ENCODE measurements at regions not wholly inside any gene's neighbourhood (a gene's known extent, or its start where the extent isn't known, plus 50 kb on each side); places are given as distances from the start of the nearest gene placed in this dataset.

GRCh38 chr3:28646435-28646834, 297.8 kb upstream of the AZI2 start:
- H3K9me2 ChIP-seq (replicated peaks; ENCODE audit: insufficient read depth, low read length) = peaks cover 5% of the 10 kb centered on the region; the same call in 1 of the 2 replicates
- DNase-seq = no peak
- H2AFZ ChIP-seq (ENCODE audit: low read length) = no peak overlapping the region
- H3K4me2 ChIP-seq (ENCODE audit: low read depth, low read length) = no peak overlapping the region
- H3K36me3 ChIP-seq (replicated peaks; ENCODE audit: insufficient read depth, low read length) = no peaks in the 10 kb centered on the region
- no peaks in the 10 kb centered on the region for H3F3A ChIP-seq (ENCODE audit: insufficient read depth, low read length)
- H3K4me1 ChIP-seq (ENCODE audit: low read length) = peaks cover 12% of the 10 kb centered on the region; the same call in 1 of the 2 replicates
- H3K27ac ChIP-seq (ENCODE audit: low read length) = no peak overlapping the region
- TF ChIP-seq EZH2 (optimal IDR thresholded peaks at IDR 0.05; ENCODE audit: low read depth, low read length) (no peak), EZH2phosphoT487 (IDR thresholded peaks at IDR 0.05; ENCODE audit: low read length) (no peak), CTCF (IDR thresholded peaks at IDR 0.05; ENCODE audit: low read length) (no peak)
- no peaks in the 10 kb centered on the region for H3K79me2 ChIP-seq (ENCODE audit: low read length)
- H3K27me3 ChIP-seq (replicated peaks; ENCODE audit: insufficient read depth, low read length) = no peaks in the 10 kb centered on the region
- no peaks in the 10 kb centered on the region for H4K20me1 ChIP-seq (ENCODE audit: insufficient read depth, low read length)
- H3K9ac ChIP-seq (ENCODE audit: low read length) = no peak overlapping the region
- H3K9me3 ChIP-seq (replicated peaks; ENCODE audit: insufficient read depth, low read length) = no peaks in the 10 kb centered on the region
- no peak overlapping the region for H3K4me3 ChIP-seq (ENCODE audit: low read length)

- Histone ChIP-seq H3K9ac (ENCODE audit: low read length) (no peak overlapping the region), H3K27me3 (replicated peaks; ENCODE audit: insufficient read depth, low read length) (no peaks in the 10 kb centered on the region), H3K4me1 (ENCODE audit: low read length) (peaks cover 12% of the 10 kb centered on the region; the same call in 1 of the 2 replicates), H3K79me2 (ENCODE audit: low read length) (no peaks in the 10 kb centered on the region), H3K27ac (ENCODE audit: low read length) (no peak overlapping the region), H3K4me3 (ENCODE audit: low read length) (no peak overlapping the region), H3K9me3 (replicated peaks; ENCODE audit: insufficient read depth, low read length) (no peaks in the 10 kb centered on the region), H4K20me1 (ENCODE audit: insufficient read depth, low read length) (no peaks in the 10 kb centered on the region), H3F3A (ENCODE audit: insufficient read depth, low read length) (no peaks in the 10 kb centered on the region), H3K9me2 (replicated peaks; ENCODE audit: insufficient read depth, low read length) (peaks cover 5% of the 10 kb centered on the region; the same call in 1 of the 2 replicates), H3K36me3 (replicated peaks; ENCODE audit: insufficient read depth, low read length) (no peaks in the 10 kb centered on the region), H2AFZ (ENCODE audit: low read length) (peak overlapping the region; percentile 21; the same call in 1 of the 2 replicates), H3K4me2 (ENCODE audit: low read depth, low read length) (no peak overlapping the region)
- peak; percentile 54 for DNase-seq
- TF ChIP-seq CTCF (IDR thresholded peaks at IDR 0.05; ENCODE audit: low read length) = no peak
- no peak for TF ChIP-seq EZH2 (optimal IDR thresholded peaks at IDR 0.05; ENCODE audit: low read depth, low read length)
- TF ChIP-seq EZH2phosphoT487 (IDR thresholded peaks at IDR 0.05; ENCODE audit: low read length) = no peak
These were observed 300.6 kb upstream of the AZI2 start for GRCh38 chr3:28649266-28649665.

DNA sequence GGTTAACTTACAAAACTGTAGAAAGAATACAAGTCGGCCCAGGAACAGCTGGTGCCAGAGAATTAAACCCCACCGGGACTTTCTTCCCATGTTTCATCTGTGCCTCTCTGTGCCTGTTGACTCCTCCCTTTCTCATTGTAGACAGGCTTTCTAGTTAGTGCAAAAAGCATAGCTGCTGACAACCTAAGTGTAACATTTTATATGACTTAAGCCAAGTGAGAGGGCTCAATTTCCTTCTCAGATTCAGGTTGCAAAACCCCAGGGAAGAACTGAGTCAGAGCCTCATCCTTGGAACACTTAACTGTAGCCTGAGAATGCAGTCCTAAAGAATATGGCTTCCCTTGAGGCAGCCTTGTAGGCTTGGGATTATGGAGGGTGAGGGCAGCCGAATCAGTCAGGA, 302.5 kb upstream of the AZI2 start:
- H4K20me1 ChIP-seq (ENCODE audit: insufficient read depth, low read length) = no peaks in the 10 kb centered on the region
- TF ChIP-seq EZH2phosphoT487 (IDR thresholded peaks at IDR 0.05; ENCODE audit: low read length) (no peak), CTCF (IDR thresholded peaks at IDR 0.05; ENCODE audit: low read length) (no peak), EZH2 (optimal IDR thresholded peaks at IDR 0.05; ENCODE audit: low read depth, low read length) (no peak)
- no peak overlapping the region for H3K27ac ChIP-seq (ENCODE audit: low read length)
- H3K36me3 ChIP-seq (replicated peaks; ENCODE audit: insufficient read depth, low read length) = no peaks in the 10 kb centered on the region
- H3K9me3 ChIP-seq (replicated peaks; ENCODE audit: insufficient read depth, low read length) = no peaks in the 10 kb centered on the region
- H3K9me2 ChIP-seq (replicated peaks; ENCODE audit: insufficient read depth, low read length) = peaks cover 5% of the 10 kb centered on the region; the same call in 1 of the 2 replicates
- no peak overlapping the region for H2AFZ ChIP-seq (ENCODE audit: low read length)
- H3K9ac ChIP-seq (ENCODE audit: low read length) = no peak overlapping the region
- peaks cover 12% of the 10 kb centered on the region; the same call in 1 of the 2 replicates for H3K4me1 ChIP-seq (ENCODE audit: low read length)
- no peak overlapping the region for H3K4me3 ChIP-seq (ENCODE audit: low read length)
- no peak for DNase-seq
- no peaks in the 10 kb centered on the region for H3F3A ChIP-seq (ENCODE audit: insufficient read depth, low read length)
- H3K4me2 ChIP-seq (ENCODE audit: low read depth, low read length) = no peak overlapping the region
- no peaks in the 10 kb centered on the region for H3K79me2 ChIP-seq (ENCODE audit: low read length)
- no peaks in the 10 kb centered on the region for H3K27me3 ChIP-seq (replicated peaks; ENCODE audit: insufficient read depth, low read length)

All from MM.1S (cell line).